ENCODE measurements at regions not wholly inside any gene's neighbourhood (a gene's known extent, or its start where the extent isn't known, plus 50 kb on each side); places are given as distances from the start of the nearest gene placed in this dataset.

DNA sequence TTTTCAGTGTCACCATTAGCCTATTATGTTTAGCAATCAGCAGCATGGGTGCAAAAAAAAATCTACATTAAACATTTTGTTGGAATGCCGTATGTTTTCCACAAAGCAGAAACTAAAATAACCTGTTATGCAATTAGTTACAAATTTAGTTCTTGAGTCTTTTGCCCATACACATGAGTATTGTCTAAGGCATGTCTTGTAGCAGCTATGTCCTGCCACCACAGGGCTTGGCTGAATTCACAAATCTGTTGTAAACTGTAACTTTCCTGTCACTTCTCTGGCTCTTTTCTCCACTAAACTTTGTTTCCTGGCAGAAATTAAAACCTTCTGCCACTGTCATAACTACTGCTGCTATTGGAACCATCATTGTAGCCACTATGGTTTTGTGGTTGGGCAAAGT, 277.9 kb upstream of the SPRY2 start:
- DNase-seq: no peak
- 0 to 67% (median 45%) methylated on average over 1 of the region's 1 CpG for WGBS, 3 donors

GRCh38 chr13:80612804-80613203, 271.9 kb upstream of the SPRY2 start:
- WGBS, 3 donors: 26 to 47% (median 31%) methylated on average over 6 of the region's 6 CpGs
- no peaks in the 10 kb centered on the region for H3K36me3 ChIP-seq (ENCODE audit: insufficient read depth in 1 of 2, low read depth in 1 of 2)
- TF ChIP-seq, protein P1, sequence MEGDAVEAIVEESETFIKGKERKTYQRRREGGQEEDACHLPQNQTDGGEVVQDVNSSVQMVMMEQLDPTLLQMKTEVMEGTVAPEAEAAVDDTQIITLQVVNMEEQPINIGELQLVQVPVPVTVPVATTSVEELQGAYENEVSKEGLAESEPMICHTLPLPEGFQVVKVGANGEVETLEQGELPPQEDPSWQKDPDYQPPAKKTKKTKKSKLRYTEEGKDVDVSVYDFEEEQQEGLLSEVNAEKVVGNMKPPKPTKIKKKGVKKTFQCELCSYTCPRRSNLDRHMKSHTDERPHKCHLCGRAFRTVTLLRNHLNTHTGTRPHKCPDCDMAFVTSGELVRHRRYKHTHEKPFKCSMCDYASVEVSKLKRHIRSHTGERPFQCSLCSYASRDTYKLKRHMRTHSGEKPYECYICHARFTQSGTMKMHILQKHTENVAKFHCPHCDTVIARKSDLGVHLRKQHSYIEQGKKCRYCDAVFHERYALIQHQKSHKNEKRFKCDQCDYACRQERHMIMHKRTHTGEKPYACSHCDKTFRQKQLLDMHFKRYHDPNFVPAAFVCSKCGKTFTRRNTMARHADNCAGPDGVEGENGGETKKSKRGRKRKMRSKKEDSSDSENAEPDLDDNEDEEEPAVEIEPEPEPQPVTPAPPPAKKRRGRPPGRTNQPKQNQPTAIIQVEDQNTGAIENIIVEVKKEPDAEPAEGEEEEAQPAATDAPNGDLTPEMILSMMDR (IDR thresholded peaks at IDR 0.05): no peak
- H3K4me1 ChIP-seq: no peaks in the 10 kb centered on the region
- H3K4me3 ChIP-seq: no peak overlapping the region
- H3K27me3 ChIP-seq (ENCODE audit: insufficient read depth in 3 of 3, low read length in 2 of 3): no peaks in the 10 kb centered on the region
- H3K27ac ChIP-seq: no peak overlapping the region
- DNase-seq (no peak), ATAC-seq (no peak)
- no peaks in the 10 kb centered on the region for H3K9me3 ChIP-seq
- intact Hi-C loops (cut with DNase I): no loop called here

More for the DNA sequence above, 277.9 kb upstream of the SPRY2 start:
- no peaks in the 10 kb centered on the region for H3K27me3 ChIP-seq (ENCODE audit: insufficient read depth in 3 of 3, low read length in 2 of 3)
- H3K27ac ChIP-seq: no peak overlapping the region
- no peak overlapping the region for H3K4me3 ChIP-seq
- TF ChIP-seq, protein P1 (IDR thresholded peaks at IDR 0.05): no peak
- intact Hi-C loops (cut with DNase I): no loop called here
- H3K36me3 ChIP-seq (ENCODE audit: insufficient read depth in 1 of 2, low read depth in 1 of 2): no peaks in the 10 kb centered on the region
- ATAC-seq: no peak
- no peaks in the 10 kb centered on the region for H3K9me3 ChIP-seq
- no peaks in the 10 kb centered on the region for H3K4me1 ChIP-seq

DNA sequence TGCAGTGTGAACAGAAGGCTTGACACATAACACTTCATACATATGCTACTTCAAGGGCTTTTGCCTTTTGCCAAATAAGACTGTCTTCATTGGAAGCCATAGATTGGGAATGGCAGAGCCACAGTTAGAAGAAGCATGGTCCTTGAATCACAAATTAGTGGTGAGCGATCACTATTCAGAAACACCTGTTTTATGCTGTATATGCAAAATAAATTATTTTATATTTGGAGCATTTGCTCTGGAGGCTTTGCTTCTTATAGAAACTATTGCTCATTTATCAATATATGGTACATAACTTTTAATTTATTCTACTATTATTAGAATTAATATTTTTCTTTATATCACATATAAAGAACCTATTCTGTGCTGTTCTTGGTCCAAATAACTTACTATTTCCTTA, 270.4 kb upstream of the SPRY2 start:
- H3K4me3 ChIP-seq: no peak overlapping the region
- WGBS, 3 donors: 92 to 98% (median 97%) methylated on average over 1 of the region's 1 CpG
- intact Hi-C loops (cut with DNase I): no loop called here
- no peaks in the 10 kb centered on the region for H3K9me3 ChIP-seq
- no peaks in the 10 kb centered on the region for H3K27me3 ChIP-seq (ENCODE audit: insufficient read depth in 3 of 3, low read length in 2 of 3)
- DNase-seq (no peak), ATAC-seq (no peak)
- H3K4me1 ChIP-seq: no peaks in the 10 kb centered on the region
- TF ChIP-seq, protein P1 (IDR thresholded peaks at IDR 0.05): no peak
- no peak overlapping the region for H3K27ac ChIP-seq
- no peaks in the 10 kb centered on the region for H3K36me3 ChIP-seq (ENCODE audit: insufficient read depth in 1 of 2, low read depth in 1 of 2)

- Histone ChIP-seq H3K27ac (no peak overlapping the region), H3K9me3 (no peaks in the 10 kb centered on the region), H3K4me3 (no peak overlapping the region), H3K36me3 (ENCODE audit: insufficient read depth in 1 of 2, low read depth in 1 of 2) (no peaks in the 10 kb centered on the region), H3K27me3 (ENCODE audit: insufficient read depth in 3 of 3, low read length in 2 of 3) (no peaks in the 10 kb centered on the region), H3K4me1 (no peaks in the 10 kb centered on the region)
- DNase-seq: no peak
- TF ChIP-seq, protein P1 (IDR thresholded peaks at IDR 0.05): no peak
- ATAC-seq: no peak
- intact Hi-C loops (cut with DNase I): no loop called here
Observed at GRCh38 chr13:80605716-80606115, 264.8 kb upstream of the SPRY2 start.

GRCh38 chr13:80605011-80605410, 264.1 kb upstream of the SPRY2 start:
- TF ChIP-seq, protein P1 (IDR thresholded peaks at IDR 0.05): no peak
- no peaks in the 10 kb centered on the region for H3K9me3 ChIP-seq
- WGBS, 3 donors: 37 to 64% (median 40%) methylated on average over 2 of the region's 2 CpGs
- H3K4me1 ChIP-seq: no peaks in the 10 kb centered on the region
- H3K4me3 ChIP-seq: no peak overlapping the region
- no peak overlapping the region for H3K27ac ChIP-seq
- DNase-seq (no peak), ATAC-seq (no peak)
- H3K27me3 ChIP-seq (ENCODE audit: insufficient read depth in 3 of 3, low read length in 2 of 3): no peaks in the 10 kb centered on the region
- intact Hi-C loops (cut with DNase I): no loop called here
- no peaks in the 10 kb centered on the region for H3K36me3 ChIP-seq (ENCODE audit: insufficient read depth in 1 of 2, low read depth in 1 of 2)
